EL (cell line): ENCODE measurements at regions not wholly inside any gene's neighbourhood (a gene's known extent, or its start where the extent isn't known, plus 50 kb on each side); places are given as distances from the start of the nearest gene placed in this dataset.
A peak's percentile ranks its signal among the peaks of the same experiment; 100 is the strongest.

Experiments
- DNase-seq: peaks from one replicate; pipeline ENCODE4 v3.0.0-alpha.2; 2016

DNA sequence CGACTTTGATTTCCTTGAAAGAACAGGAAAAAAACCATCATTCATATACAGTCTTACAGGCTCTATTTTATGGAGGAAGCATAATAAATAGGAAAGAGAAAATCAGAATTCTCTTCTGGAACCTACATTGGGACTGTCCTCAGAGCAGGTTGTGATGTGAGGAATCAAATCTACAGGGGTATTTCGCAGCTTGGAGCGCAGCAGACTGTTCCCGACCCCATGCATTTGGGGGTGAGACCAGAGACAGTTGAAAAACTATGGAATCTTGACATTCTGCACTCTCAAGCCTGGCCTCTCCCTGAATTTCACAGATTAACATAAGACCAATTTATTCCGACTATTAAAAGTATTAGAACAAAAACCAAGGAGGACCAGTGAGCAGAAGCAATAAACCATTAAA, 93.3 kb upstream of the PRSS58 start:
- no peak for DNase-seq

DNA sequence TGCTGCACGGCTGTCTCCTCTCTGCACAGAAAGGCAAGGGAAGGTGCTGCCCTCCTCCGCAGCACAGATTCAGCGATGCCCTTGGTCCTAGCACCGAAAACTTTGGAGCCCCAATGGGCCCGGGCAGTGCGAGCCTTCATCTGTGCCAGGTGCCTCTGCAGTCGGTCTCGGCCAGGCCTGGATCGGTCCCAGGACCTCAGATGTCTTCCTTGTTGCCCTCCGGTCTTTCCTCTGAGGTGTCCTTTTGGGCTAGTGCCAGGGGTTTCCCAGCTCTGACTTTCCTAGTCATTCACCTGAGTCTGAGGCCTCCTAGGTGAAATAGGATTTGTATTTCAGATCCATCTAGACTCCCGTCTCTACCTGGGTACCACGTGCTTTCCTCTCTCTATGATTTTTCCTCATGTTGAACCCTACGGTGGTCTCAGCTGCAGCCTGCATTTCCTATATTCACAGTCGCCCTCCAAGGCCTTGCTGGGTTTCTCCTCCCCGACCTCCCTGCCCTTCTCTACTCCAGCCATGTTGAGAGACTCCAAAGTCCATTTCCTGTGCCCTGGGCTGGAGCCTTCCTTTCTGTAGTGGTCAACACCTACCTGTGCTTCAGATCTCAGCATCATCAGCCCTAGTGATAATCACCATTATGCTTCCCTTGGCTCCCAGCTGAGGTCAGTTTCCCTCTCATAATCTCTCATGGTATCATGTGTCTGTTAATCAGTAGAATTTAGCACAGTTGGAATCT, 92.0 kb upstream of the PRSS58 start:
- DNase-seq = no peak

DNA sequence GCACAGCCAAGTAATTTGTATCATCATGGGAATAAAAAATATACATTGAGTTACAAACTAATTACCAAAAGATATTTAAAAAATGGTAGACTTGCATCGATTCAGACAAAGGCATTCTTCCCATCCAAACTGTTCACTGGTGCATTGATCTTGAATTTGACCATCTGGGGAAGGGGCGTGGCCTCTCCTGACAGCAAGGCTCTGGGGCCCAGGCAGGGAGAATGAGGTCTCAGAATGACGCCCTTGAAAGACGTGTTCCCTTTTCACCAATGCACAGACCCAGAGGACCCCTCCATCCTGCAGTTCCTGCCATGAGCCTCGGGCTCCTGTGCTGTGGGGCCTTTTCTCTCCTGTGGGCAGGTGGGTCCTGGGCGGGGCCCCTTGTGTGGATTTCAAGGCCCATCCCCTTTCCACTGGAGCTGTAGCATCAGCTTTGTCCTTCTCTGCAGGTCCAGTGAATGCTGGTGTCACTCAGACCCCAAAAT, 91.1 kb upstream of the PRSS58 start:
- no peak for DNase-seq

DNA sequence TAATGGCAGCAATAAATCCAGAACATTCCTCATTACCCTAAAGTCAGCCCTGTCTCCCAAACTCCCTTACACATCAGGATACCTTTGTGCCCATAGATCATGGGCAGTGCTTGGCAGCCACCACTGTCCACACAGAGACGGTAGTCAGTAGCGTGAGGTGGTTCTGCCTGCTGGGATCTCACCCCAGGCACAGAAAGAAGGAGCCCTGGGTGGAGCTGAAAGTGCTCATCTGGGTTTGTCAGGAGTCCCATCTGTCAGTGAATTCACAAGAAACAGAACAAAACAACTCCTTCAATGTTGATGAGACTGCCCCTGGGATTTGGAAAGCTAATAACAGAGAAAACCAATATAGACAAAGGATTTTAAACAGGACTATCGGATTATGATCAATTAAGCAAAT, 90.2 kb upstream of the PRSS58 start:
- DNase-seq = no peak

DNA sequence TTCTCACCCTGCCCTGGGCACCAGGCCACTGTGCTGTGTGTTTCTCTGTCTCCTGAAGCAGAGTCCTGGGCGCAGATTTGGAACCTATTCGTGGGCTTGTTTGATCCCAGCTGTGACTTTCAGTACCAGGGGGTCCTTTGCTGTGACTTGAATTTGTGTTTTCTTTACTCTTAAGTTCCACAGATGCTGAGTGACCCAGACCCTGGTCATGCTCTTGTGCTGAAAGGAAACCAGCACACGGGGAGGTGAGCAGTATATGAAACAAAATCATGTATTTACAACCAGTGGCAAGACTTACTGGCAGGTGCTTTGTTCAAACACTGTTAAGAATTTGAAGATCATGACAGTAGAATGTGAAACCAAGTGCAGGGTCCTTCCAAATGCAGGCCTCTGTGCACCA, 89.2 kb upstream of the PRSS58 start:
- DNase-seq = no peak

DNA sequence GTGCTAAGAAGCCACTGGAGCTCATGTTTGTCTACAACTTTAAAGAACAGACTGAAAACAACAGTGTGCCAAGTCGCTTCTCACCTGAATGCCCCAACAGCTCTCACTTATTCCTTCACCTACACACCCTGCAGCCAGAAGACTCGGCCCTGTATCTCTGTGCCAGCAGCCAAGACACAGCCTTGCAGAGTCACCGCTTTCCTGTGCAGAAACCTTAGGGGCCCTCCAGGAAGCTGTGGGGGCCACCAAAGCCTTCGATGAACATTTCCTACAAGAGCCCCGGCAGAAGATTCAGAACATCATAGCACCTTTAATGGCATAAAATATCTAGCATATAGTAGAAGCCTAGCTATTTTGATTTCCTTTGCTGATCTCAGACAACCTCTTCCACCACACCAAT, 88.0 kb upstream of the PRSS58 start:
- DNase-seq = no peak

DNA sequence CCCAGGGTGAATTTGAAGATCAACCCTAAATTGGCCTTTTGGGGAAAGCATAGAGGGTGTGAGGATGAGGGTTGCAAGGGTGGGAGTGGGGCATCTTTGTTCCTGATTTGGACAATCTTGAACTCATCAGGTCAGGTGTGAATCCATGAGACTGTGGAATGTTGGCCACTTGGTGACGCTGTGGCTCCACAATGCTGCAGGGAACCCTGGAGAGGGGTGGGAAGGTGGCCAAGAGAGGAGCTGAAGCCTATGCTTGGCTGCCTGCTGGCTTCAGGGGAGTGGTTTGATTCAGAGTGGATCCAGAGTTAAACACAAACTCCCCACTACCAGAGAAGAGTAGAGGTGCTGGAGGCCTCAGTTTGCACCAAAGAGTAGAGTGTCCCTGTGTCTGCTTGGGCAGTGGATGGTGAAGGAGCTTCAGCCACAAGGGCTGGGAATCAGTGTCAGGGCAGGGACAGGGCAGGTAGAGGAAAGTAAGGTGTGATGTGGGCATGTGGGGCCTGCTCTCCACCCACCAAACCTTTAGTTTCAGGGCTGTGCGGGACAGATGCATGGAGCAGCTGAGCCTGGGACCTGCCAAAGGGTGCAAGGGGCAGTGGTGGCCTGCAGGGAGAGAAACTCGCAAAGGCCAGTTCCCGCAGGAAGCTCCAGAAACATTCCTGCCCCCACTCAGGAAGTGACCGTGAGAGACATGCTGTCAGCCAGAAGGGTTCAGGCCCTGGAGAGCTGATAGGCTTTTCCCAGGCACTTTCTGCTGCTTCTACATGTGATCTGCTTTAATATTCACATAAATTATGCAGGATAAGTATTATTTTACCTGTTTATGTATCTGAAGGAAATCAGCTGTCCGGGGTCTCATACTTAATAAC, 81.0 kb upstream of the PRSS58 start:
- peak; percentile 24 for DNase-seq

DNA sequence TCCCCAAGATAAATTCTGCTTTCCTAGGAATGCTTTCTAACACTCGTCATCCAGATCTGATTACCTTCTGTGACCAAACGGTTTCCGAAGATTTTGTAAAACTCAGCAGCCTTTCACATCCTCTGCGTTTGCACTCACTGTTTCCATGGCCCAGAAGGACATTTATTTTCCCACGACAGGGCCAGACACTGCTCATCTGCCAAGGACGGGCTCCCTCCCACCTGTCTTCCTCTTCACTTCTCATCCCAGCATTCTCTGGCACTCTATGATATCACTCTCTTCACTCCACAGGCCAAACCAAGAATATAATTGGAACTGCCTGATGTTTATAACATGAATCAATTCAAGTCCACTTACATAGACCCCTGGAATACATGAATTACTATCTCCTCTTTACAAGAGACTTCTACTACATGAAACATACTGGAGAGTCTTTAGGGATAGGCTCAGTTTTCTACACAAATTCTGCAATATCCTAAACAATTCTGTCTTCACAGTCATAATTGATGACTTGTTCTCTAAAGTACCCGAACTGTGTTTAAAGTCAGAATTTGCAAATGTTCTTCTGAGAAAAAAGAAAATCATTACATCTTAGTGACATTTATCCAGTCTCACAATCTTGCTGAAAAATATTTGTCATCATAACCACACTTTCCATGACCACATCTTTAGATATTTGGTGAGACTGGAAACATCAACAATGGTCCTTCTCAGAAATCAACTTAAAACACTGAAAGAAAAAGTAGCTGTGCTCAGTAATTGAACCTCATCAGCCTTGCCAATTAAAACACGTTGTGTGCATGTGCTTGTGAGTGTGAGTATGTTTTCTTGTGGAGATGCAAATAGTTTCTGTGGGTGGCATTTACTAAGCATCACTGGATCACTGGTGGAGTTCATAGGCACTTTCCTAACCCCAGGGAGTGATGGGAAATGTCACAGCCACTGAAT, 79.5 kb upstream of the PRSS58 start:
- no peak for DNase-seq

DNA sequence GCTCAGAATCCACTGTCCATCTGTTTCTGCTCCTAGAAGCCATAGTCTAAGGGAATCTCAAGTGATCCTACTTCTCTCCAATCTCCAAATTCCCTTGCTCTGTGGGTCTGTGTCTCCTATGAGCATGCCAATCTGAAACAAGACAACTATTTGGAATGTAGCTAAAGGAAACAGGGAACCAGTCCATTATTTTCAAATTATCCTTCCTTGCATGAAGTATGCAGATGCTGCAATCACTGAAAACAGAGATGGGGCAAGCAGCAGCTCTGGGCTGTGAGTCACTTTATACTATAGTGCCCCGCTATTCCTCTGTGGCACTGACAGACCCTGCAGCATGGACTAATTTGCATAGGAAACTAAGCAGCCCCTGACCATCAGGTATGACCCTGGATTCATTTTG, 76.9 kb upstream of the PRSS58 start:
- no peak for DNase-seq

DNA sequence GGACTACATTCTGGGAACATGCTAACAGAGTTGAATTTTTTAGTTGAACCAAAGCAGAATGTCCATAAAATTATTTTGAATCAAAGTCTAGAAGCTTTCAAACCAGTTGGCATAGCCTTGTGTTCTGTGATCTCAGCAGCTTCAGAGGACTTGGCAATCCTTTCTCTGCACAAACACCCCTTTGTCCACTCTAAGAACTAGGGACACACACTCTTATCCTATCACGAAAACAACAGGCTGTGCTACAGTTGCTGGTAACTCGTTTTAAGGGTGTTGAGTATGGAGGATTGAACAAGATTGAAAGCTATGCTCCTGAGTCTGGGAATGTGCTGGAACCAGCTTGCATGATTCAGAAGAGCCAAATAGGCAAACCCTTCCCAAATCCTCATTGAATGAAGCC, 76.4 kb upstream of the PRSS58 start:
- no peak for DNase-seq

DNA sequence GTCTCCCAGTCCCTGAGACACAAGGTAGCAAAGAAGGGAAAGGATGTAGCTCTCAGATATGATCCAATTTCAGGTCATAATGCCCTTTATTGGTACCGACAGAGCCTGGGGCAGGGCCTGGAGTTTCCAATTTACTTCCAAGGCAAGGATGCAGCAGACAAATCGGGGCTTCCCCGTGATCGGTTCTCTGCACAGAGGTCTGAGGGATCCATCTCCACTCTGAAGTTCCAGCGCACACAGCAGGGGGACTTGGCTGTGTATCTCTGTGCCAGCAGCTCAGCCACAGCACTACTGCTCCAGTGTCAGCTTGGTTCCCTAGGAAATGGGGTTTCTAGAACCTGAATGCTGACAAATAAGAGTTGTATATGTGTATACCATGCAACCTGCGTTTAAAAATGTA, 74.6 kb upstream of the PRSS58 start:
- DNase-seq = no peak

DNA sequence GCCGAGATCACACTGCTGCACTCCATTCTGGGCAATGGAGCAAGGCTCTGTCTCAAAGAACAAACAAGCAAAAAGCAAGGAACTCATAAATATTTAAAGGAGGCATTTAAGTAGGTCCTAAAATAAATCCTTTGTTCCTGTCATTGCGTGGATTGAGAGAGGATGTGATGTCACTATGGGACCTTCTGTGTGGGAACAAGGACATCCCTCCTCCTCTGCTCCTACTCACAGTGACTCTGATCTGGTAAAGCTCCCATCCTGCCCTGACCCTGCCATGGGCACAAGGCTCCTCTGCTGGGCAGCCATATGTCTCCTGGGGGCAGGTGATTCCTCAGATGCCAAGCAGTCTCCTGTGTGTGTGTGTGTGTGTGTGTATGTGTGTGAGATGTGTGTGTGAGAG, 74.1 kb upstream of the PRSS58 start:
- DNase-seq = no peak

DNA sequence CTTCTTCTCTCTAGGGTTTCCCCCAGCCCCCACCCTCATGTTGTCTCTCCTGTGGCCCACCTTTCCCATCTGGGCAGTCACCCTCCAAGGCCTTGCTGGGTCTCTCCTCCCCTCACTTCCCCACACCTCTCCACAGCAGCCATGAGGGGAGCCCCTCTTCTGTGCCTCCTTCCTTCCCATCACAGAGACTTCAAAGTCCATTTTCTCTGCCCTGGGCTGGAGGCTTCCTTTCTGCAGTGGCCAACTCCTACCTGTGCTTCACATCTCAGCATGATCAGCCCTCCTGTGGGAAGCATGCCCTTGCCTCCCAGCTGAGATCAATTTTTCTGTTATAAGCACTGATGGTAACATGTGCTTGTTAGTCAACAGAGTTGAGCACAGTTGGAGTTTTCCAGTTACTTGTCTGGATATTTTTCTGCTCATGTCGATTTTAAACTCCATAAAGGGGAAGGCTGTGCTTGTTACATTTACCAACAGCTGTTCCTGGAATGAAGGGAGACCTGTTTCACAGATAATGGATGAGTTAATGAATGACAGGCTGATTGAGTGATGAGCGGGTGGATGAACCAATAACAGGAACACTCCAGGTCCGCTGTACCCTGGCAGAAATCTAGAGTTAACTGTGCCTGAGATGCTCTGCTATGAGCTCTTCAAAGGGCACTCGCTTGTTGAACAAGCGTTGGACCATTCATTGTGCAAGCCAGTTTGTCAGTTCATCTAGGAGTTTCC, 71.4 kb upstream of the PRSS58 start:
- no peak for DNase-seq

DNA sequence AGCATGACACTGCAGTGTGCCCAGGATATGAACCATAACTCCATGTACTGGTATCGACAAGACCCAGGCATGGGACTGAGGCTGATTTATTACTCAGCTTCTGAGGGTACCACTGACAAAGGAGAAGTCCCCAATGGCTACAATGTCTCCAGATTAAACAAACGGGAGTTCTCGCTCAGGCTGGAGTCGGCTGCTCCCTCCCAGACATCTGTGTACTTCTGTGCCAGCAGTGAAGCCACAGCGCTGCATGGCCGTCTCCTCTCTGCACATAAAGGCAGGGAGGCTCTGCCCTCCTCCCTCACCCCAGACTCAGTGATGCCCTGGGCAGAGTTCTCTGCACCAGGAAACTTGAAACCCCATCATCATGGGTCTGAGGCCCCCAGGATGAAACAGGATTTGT, 70.7 kb upstream of the PRSS58 start:
- DNase-seq = no peak

DNA sequence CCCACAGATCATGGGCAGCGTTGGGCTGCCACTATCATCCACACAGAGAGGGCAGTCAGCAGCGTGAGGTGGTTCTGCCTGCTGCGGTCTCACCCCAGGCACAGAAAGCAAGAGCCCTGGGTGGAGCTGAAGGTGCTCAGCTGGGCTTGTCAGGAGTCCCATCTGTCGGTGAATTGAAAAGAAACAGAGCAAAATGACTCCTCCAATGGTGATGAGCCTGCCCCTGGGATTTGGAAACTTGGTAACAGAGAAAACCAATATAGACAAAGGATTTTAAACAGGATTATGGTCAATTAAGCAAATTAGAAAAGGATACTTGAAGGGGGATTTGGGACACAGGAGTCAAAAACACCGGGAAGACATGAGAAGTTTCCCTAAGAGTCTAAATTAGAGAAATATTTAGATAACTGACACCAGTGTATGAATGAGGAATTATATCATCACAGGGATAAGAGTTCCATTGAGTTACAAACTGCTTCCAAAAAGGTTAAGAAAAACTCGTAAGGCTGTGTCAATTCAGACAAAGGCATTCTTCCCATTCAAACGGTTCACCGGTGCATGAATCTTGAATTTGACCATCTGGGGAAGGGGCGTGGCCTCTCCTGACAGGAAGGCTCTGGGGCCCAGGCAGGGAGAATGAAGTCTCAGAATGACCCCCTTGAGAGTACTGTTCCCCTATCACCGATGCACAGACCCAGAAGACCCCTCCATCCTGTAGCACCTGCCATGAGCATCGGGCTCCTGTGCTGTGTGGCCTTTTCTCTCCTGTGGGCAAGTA, 70.0 kb upstream of the PRSS58 start:
- no peak for DNase-seq

DNA sequence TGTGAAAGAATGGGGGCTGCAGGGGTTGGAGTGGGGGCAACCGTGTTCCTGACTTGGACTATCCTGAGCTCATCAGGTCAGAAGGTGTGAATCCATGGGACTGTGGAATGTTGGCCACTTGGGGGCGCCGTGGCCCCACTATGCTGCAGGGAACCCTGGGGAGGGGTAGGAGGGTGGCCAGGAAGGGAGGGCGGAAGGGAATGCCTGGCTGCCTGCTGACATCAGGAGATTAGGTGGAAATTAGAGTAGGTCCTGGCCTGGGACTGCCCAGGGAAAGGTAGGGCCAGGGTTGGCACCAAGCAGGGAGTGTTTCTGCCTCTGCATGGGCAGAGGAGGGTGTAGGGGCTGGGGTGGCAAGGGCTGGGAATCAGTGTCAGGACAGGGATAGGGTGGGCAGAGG, 65.8 kb upstream of the PRSS58 start:
- DNase-seq = peak; percentile 33

DNA sequence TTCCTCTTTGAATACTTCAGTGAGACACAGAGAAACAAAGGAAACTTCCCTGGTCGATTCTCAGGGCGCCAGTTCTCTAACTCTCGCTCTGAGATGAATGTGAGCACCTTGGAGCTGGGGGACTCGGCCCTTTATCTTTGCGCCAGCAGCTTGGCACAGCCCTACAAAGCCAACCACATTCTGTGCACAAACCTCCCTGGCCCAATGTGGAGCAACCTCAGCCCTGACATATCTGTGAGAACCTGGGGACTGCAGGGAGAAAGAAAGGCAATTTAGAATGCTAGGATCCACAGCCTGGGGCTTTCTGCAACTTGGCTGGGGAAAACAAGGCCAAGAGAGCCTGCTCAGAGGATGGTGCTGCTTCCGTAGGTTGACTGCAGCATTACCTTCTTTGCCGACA, 63.5 kb upstream of the PRSS58 start:
- no peak for DNase-seq

DNA sequence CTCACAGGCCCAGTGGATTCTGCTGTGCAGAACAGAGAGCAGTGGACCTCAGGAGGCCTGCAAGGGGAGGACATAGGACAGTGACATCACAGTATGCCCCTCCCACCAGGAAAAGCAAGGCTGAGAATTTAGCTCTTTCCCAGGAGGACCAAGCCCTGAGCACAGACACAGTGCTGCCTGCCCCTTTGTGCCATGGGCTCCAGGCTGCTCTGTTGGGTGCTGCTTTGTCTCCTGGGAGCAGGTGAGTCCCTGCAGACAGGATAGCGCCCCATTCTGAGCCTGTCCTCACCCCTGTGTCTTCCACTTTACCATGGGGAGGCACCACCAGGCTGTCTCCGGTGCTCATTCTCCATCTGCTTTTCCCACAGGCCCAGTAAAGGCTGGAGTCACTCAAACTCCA, 63.0 kb upstream of the PRSS58 start:
- no peak for DNase-seq

DNA sequence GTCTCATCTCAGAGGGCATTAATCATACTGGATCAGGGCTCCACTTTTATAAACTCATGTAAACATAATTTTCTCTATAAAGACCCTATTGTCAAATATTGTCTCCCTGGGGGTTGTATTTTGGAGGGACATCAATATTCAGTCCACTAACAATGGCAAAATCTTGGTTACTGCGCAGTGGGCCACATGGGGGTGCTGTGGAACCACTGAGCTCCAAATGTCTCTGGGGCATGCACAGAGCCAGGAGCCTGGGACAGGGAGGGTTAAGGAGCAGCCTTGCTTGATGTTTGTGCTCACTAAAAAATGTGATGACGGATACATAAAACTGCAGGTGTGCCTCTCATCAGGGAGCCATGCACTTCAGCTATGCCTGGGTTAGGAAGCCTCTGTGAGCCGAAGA, 62.1 kb upstream of the PRSS58 start:
- no peak for DNase-seq

DNA sequence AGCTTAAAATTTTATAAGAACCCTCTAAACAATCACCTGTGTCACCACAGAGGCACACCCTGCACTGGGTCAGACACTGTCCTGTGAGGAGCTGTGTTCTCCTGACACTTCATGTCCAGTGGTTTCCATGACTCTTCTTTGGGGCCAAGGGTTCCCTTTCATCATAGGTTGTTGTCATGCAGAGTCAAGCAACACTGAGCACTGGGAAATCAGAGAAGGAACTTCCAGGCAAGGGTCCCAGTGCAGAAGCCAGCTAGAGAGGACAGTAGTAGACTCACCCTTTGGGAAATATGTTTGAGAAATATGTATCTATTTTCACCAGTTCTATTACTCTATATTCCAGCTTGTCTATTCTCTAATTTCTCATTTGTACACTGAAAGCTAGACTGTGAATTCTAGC, 56.4 kb upstream of the PRSS58 start:
- no peak for DNase-seq

DNA sequence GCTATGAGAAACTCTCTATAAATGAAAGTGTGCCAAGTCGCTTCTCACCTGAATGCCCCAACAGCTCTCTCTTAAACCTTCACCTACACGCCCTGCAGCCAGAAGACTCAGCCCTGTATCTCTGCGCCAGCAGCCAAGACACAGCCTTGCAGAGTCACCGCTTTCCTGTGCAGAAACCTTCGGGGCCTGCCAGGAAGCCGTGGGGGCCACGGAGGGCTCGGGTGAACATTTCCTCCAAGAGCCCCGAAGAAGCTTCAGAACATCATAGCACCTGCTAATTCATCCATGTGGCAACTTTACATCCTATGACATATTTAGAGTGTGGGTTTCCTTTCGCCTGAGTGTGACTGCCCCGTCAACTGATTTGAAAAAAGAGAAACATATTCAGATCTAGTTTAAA, 55.7 kb upstream of the PRSS58 start:
- no peak for DNase-seq

DNA sequence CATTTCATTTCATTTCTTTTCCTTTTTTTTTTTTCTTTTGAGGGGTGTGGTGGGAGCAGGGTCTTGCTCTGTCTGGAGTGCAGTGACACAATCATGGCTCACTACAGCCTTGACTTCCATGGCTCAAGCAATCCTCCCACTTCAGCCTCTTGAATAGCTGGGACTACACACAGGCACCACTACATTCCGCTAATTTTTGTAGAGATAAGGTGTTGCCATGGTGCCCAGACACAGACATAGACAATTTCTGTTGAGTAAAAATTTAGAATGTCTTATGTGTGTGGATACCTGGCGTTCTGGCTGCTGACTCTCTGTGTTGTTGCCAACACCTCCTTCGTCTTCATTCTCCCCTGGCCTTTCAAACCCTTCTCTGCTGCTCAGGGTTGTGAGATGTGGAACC, 54.0 kb upstream of the PRSS58 start:
- DNase-seq = no peak
